Pancreas (tissue), 10 donors: ENCODE measurements at regions not wholly inside any gene's neighbourhood (a gene's known extent, or its start where the extent isn't known, plus 50 kb on each side); places are given as distances from the start of the nearest gene placed in this dataset.

Source experiments
- ATAC-seq, 4 donors: fragments of 200-7000 bp; cut with Tn5 transposase; one replicate each; pipeline versions ENCODE4 v1.8.0 to v1.9.1; 2020; ENCODE audit warnings: mild to moderate bottlenecking in 4 of 4, moderate library complexity in 4 of 4
- DNase-seq, 6 donors: peaks; one replicate each; pipeline ENCODE4 v3.0.0-alpha.2; 2020
- FAIRE-seq: peaks from 2 replicates; lab custom pipeline; 2012; peaks lifted over from hg19 to GRCh38; lab: Jason Lieb, UNC
- H3K27ac ChIP-seq, 4 donors: fragments of 200-600 bp; sonication (generic); 1 replicate in 3 of 4; 2 replicates in 1 of 4; pipeline versions ENCODE4 v1.5.0 to v1.8.0; 2020
- H3K27me3 ChIP-seq, 4 donors: fragments of 200-600 bp; one replicate each; pipeline ENCODE4 v1.8.0; 2021
- H3K36me3 ChIP-seq, 3 donors: fragments of 200-600 bp; sonication (generic) in 1 of 3; one replicate each; pipeline versions ENCODE4 v1.5.0 to v1.8.0; 2020 to 2021
- H3K4me1 ChIP-seq, 3 donors: fragments of 200-600 bp; one replicate each; pipeline ENCODE4 v1.8.0; 2021
- H3K4me3 ChIP-seq, 4 donors: fragments of 200-600 bp; sonication (generic) in 2 of 4; one replicate each; pipeline versions ENCODE4 v1.5.0 to v1.8.0; 2020 to 2021
- H3K9me3 ChIP-seq, 4 donors: fragments of 200-600 bp; one replicate each; pipeline ENCODE4 v1.8.0; 2021
- CTCF ChIP-seq, 4 donors: fragments of 200-600 bp; sonication (generic) in 3 of 4; IDR thresholded peaks; one replicate each; pipeline versions ENCODE4 v1.5.0 to v1.8.0; 2021; ENCODE audit warnings: antibody characterized with exemption in 4 of 4
- WGBS, 2 donors: extraction: QIAGEN DNeasy Blood & Tissue Kit; methylation state at CpG; one replicate each; pipeline ENCODE4 v1.1.7; 2013; 5-methylcytosine and 5-hydroxymethylcytosine counted together
- intact Hi-C, 3 donors: fragments of 100-400 bp; cut with DNase I; formaldehyde crosslinking; loops; one replicate each; pipeline versions ENCODE4 v1.11.1 to v1.14.2; 2022
- donor health status: healthy with polysubstance abuse.
- donor health status: DM: no; HTN: no; CAD: no; lungs with moderate emphysema.
- donor health status: DM: no; HTN: no; CAD: no.
- donor health status: control.
- donor health status: control.
- donor health status: Bipolar disorder and iron deficiency.
- donor health status: DM: yes; HTN: yes; CAD: no.
- donor health status: DM: no; HTN: no; CAD: no.
- donor health status: DM: no; HTN: no; CAD: no.
- donor health status: DM: yes; HTN: yes; CAD: no.

GRCh38 chr11:134685793-134686380, 273.8 kb upstream of the B3GAT1 start:
- ATAC-seq, result no peak
- no peaks in the 10 kb centered on the region for H3K36me3 ChIP-seq
- DNase-seq, result no peak
- no peaks in the 10 kb centered on the region for H3K9me3 ChIP-seq
- no peaks in the 10 kb centered on the region for H3K4me1 ChIP-seq
- no peak overlapping the region for H3K27ac ChIP-seq
- no peak overlapping the region for H3K4me3 ChIP-seq
- intact Hi-C loops, result no loop called here
- TF ChIP-seq CTCF (IDR thresholded peaks at IDR 0.05), result no peak
- FAIRE-seq, result no peak
- H3K27me3 ChIP-seq, result peaks cover 0 to 6% (median 0%) of the 10 kb centered on the region in 4 donors
- 54 to 58% methylated on average over 6 of the region's 6 CpGs for WGBS, 2 donors

- H3K4me3 ChIP-seq, result no peak overlapping the region
- DNase-seq, result no peak
- H3K4me1 ChIP-seq, result no peaks in the 10 kb centered on the region
- no peaks in the 10 kb centered on the region for H3K36me3 ChIP-seq
- intact Hi-C loops, result no loop called here
- H3K27ac ChIP-seq, result no peak overlapping the region
- TF ChIP-seq CTCF (IDR thresholded peaks at IDR 0.05), result no peak
- FAIRE-seq, result no peak
- H3K27me3 ChIP-seq, result peaks cover 0 to 6% (median 0%) of the 10 kb centered on the region in 4 donors
- no peaks in the 10 kb centered on the region for H3K9me3 ChIP-seq
- no peak for ATAC-seq
- WGBS, 2 donors, result 67 to 83% methylated on average over 4 of the region's 4 CpGs
Measured at GRCh38 chr11:134684576-134684975, 272.5 kb upstream of the B3GAT1 start.

DNA sequence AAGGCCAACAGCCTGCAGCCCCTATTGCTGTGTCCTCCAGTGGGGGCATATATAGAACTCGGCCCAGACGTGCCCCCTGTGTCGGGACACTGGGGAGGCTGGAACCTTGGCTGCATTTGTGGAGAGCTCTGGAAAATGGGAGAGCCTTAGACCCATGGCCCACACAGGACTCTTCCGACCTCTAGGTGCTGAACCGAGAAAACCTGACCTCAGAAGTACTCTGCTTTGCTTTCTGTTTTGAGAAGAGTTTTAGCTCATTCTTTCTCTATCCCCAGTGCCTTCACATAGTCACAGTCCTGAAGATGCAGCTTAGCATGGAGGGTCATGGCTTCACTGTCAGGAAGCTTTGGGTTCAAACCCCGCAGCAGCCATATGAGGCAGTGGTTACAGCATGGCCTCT, 271.8 kb upstream of the B3GAT1 start:
- Histone ChIP-seq H3K4me3 (no peak overlapping the region), H3K27ac (no peak overlapping the region), H3K27me3 (peaks cover 0 to 6% (median 0%) of the 10 kb centered on the region in 4 donors), H3K9me3 (no peaks in the 10 kb centered on the region), H3K36me3 (no peaks in the 10 kb centered on the region), H3K4me1 (no peaks in the 10 kb centered on the region)
- no peak for ATAC-seq
- DNase-seq, result no peak
- intact Hi-C loops, result no loop called here
- WGBS, 2 donors, result 70 to 77% methylated on average over 6 of the region's 6 CpGs
- TF ChIP-seq CTCF (IDR thresholded peaks at IDR 0.05), result no peak
- no peak for FAIRE-seq

DNA sequence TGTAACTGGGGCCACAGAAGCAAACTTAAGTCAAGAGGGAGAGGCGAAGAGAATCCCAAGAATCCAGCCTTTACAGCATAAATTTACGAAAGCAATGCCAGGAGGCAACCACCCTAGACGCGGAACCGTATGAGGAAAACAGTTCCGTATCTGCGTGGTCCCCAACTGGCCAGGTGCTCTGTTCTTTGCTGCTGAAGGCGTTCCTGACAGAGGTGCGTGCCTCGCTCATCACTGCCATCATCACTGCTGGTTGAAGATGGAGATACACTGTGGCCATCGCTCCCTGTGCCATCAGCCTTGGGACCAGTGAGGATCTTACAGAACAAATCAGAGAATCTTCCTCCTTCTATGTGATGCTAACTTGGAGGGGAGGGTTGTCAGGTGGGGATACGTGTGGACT, 270.5 kb upstream of the B3GAT1 start:
- DNase-seq (no peak), ATAC-seq (no peak), FAIRE-seq (no peak)
- no peaks in the 10 kb centered on the region for H3K9me3 ChIP-seq
- H3K36me3 ChIP-seq, result no peaks in the 10 kb centered on the region
- H3K27me3 ChIP-seq, result peaks cover 0 to 6% (median 0%) of the 10 kb centered on the region in 4 donors
- H3K4me3 ChIP-seq, result no peak overlapping the region
- TF ChIP-seq CTCF (IDR thresholded peaks at IDR 0.05), result no peak
- intact Hi-C loops, result no loop called here
- H3K27ac ChIP-seq, result no peak overlapping the region
- no peaks in the 10 kb centered on the region for H3K4me1 ChIP-seq
- 74 to 89% methylated on average over 12 of the region's 12 CpGs for WGBS, 2 donors

DNA sequence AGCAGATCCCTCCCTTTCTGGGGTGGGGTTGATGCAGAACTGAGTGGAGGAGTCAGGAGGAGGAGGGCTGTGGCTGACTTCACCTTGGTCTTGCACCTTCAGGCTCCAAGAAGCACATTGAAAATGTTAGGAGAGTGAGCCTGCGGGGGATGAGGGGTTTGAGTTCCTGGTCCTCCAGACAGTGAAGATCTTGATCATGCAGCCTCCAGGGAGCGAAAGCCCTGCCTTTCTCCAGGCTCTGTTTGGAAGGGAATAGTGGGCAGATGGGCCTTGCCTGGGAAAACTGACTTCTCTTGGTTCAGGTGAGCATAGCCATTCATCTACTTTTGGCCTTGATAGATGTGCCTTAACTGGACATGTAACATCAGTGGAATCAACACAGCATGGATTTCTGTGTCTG, 267.6 kb upstream of the B3GAT1 start:
- Histone ChIP-seq H3K4me1 (no peaks in the 10 kb centered on the region), H3K27me3 (peaks cover 0 to 6% (median 0%) of the 10 kb centered on the region in 4 donors), H3K27ac (no peak overlapping the region), H3K36me3 (no peaks in the 10 kb centered on the region), H3K4me3 (no peak overlapping the region), H3K9me3 (no peaks in the 10 kb centered on the region)
- intact Hi-C loops, result no loop called here
- ATAC-seq (no peak), FAIRE-seq (no peak), DNase-seq (no peak)
- no peak for TF ChIP-seq CTCF (IDR thresholded peaks at IDR 0.05)
- 83 to 86% methylated on average over 2 of the region's 2 CpGs for WGBS, 2 donors
